DMS114 treated with DMSO at 0.1 percent for 48 hours (cell line): ENCODE measurements at regions not wholly inside any gene's neighbourhood (a gene's known extent, or its start where the extent isn't known, plus 50 kb on each side); places are given as distances from the start of the nearest gene placed in this dataset.

Experiments used
- DNase-seq: peaks from one replicate; lab custom pipeline; 2025; ENCODE audit not compliant: unreplicated experiment; lab: John Stamatoyannopoulos, UW

- no peak for DNase-seq
These were observed 497.8 kb downstream of the HS3ST4 start for GRCh38 chr16:26189536-26189935.

GRCh38 chr16:26194526-26194925 is 502.8 kb downstream of the HS3ST4 start:
- DNase-seq: no peak

GRCh38 chr16:26195225-26195624 is 503.5 kb downstream of the HS3ST4 start:
- no peak for DNase-seq

GRCh38 chr16:26196310-26196709 is 504.6 kb downstream of the HS3ST4 start:
- no peak for DNase-seq

DNA sequence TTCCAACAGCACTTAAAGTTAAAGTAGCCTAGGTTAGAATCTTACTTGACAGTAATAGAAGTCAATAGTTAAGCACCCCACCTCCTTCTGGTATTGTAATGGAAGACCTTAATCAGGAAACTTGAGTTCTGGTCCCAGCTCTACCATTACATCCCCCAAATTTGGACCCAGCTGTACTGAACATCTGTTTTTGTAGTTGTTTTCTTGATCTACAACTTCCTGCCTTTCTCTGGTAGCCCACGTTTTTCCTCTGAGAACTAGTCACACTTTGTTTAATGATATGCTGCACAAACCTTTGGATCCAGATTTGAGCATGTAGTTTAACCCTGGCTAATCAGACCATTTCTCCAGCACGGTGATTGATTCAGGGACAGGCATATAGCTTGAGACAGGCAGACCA is 505.0 kb downstream of the HS3ST4 start:
- no peak for DNase-seq

- DNase-seq: no peak
These were observed 505.9 kb downstream of the HS3ST4 start for GRCh38 chr16:26197707-26198106.

DNA sequence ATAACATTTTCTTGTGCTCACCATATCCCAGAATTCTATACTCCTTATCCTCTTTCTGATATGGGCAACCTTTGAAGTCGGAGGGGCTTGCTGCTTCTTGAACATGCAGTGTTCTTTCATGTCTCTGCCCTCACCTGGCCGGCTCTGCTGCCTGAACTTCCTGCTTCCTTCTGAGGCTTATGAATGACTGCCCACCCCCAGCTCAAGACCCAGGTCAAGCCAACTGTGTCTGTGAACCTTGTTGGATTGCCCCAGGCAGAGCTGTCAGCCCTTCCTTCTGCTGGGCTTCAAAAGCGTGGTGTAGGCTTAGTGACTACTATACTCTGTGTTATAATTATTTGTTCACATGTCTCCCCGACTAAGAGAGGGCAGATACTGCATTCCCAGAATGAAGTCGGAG is 506.5 kb downstream of the HS3ST4 start:
- DNase-seq: no peak

GRCh38 chr16:26204138-26204537 is 512.4 kb downstream of the HS3ST4 start:
- no peak for DNase-seq

DNA sequence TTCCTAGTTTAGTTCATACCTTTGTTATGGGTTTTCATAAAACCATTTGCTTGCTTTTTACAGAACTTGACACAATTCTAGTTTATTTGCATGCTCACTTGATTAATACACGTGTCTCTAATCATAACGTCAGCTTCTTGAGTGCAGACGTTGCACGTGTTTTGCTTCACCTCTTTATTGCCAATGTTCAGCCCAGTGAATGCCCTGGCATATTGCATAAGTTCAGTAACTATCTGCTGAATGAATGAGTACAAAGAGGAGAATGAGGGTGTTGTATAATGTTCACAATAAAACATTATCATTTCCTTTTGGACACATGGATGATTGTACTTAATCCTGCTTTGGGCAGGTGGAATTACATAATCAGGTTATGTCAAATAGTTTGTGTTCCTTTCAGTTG is 519.8 kb downstream of the HS3ST4 start:
- no peak for DNase-seq

GRCh38 chr16:26212599-26212998 is 520.8 kb downstream of the HS3ST4 start:
- DNase-seq: no peak

DNA sequence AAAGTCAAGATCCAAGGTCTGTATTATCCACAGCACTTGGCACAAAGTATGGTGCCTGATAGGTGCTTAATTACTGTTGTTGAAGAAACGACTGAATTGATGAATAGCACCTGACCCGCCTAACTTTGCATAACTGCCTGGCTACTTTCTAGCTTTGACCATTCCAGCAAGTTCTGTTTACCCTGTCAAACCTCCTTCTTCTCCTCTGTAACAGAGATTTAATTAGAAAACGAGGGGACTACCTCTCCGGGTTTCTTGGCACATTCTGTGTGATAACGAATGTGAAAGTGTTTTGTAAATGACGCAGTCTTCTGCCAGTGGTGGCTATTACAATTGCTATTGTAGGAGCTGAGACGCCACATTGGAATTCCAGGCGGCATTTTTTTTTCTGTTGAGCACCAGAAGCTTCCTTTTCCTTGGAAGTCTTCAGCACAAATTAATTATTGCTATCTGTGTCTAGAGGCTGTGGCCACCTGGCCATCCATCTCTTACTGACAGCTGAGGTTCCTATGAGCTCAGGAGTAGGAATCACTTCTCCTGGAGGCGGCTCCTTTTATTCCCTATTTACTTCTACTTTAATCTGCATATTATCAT is 522.9 kb downstream of the HS3ST4 start:
- no peak for DNase-seq

DNA sequence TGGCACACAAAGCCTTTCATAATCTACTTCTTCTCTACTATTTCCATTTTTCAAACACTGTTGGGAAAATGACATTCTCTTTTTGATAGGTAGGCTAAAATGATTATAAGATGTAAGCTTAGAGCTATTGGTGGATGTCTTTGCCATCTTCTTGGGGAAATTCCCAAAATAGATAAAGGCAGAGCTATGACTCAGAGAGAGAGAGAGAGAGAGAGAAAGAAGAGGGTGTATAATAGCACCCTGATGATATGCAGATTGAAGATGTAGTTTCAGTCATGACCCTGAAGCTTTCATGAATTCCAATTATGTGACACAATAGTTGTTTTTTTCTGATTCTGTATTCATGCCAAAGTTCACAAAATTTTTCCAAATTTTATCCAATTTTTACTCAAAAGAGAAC is 529.1 kb downstream of the HS3ST4 start:
- no peak for DNase-seq

- DNase-seq: no peak
These were observed 539.9 kb downstream of the HS3ST4 start for GRCh38 chr16:26231647-26232046.

- no peak for DNase-seq
These were observed 549.0 kb downstream of the HS3ST4 start for GRCh38 chr16:26240807-26241206.

- DNase-seq: no peak
These were observed 555.3 kb downstream of the HS3ST4 start for GRCh38 chr16:26247063-26247462.

DNA sequence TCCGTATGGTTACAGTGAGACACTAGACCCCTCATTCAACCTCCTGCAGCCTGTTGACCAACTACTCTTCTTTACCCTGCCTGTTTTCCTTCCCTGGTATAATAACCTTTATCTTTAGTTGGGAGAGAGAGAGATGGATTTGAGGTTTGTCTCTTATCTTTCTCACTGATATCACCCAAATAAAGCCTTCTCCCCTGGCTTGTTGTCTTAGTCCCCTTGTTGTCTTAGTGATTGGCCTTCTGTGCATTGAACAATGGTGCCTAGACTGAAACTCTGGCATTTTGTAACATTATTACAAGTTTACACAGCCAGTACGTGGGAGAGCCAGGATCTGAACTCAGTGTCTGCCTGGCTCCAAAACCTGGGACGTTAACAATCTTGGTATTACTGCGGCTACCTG is 560.8 kb downstream of the HS3ST4 start:
- DNase-seq: no peak

DNA sequence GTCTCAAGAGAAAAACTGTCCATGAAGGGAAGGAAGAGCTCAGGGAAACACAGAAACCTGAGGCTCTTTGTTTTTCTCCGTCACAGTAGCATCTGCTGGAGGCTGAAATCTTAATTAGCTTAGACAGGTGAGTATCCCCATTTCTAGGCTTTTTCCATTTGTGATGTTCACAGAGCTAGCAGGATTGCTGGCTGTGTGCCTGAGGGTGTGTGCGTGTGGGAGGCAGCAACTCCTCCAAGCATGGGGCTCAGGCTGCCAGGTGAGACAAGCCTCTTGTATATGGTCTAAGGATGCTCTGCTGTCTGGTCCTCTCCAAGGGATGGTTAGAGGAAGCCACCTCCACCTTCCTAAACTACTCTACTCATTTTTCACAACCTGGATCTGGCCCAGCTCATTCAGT is 569.9 kb downstream of the HS3ST4 start:
- no peak for DNase-seq

DNA sequence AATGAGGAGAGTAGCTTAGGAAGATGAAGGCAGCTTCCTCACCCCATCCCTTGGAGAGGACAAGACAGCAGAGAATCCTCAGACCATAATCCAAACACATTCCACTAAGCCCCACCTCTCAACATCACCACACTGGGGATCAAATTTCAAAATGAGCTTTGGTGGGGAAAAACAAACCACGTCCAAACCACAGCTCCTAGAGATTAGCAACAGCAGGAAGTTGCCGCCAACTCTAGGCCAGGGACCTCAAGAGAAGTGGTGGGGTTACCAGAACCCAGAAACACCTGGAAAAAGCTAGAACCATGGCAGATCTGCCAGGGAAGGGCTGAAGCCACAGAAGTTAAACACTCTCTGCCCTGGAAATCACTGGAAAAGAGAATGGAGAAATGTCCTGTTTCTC is 571.6 kb downstream of the HS3ST4 start:
- DNase-seq: no peak

DNA sequence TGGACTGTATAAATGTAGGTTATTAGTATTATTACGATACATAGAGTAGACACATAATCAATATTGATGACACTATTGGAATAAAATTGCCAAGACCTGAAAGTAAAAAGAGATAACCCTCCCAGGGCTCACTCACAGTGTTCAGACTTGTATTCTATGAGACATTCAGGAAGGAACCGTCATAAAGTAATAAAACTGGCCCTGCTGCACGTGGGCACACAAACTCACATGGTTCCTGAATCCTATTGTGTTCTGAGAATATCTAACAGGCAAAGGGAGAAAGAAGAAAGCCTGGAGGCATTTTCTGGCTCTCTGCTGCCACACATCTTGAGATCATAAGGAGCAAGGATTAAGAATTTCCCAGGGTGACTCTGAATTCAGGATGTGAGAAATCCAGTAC is 575.9 kb downstream of the HS3ST4 start:
- DNase-seq: no peak

DNA sequence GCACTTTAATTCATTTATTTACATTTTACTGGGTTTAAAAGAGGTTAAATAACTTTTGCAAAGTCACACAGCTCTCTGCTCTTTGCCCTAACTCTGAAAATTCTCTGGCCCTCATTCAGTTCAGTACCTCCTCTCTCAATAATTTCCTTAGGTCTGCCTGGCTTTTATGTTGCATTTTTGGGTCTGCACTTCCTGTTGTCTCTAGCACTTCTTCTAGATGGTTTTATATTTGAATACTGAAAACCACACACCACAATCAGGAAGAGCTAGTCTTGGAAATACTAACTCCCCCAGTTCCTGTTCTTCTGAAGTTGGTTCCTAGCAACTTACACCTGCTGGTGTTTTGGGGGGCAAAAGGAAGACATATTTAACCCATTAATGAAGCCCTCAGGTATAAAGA is 577.9 kb downstream of the HS3ST4 start:
- DNase-seq: no peak

GRCh38 chr16:26273607-26274006 is 581.8 kb downstream of the HS3ST4 start:
- no peak for DNase-seq

- no peak for DNase-seq
These were observed 583.3 kb downstream of the HS3ST4 start for GRCh38 chr16:26275021-26275590.

- no peak for DNase-seq
These were observed 584.5 kb downstream of the HS3ST4 start for GRCh38 chr16:26276289-26276688.
